GM12874 (cell line): ENCODE measurements at regions not wholly inside any gene's neighbourhood (a gene's known extent, or its start where the extent isn't known, plus 50 kb on each side); places are given as distances from the start of the nearest gene placed in this dataset.

Experiments
- CTCF ChIP-seq: IDR thresholded peaks from 2 replicates; pipeline ENCODE4 v1.5.1; 2011; ENCODE audit warnings: low read depth, mild to moderate bottlenecking, control low read depth, low read length, moderate library complexity; ENCODE audit not compliant: insufficient read depth

- TF ChIP-seq CTCF: no peak
Measured at GRCh38 chr7:12766416-12766815, 79.0 kb downstream of the ARL4A start.

GRCh38 chr7:12768948-12769347 is 81.5 kb downstream of the ARL4A start:
- no peak for TF ChIP-seq CTCF

GRCh38 chr7:12769444-12769843 is 82.0 kb downstream of the ARL4A start:
- no peak for TF ChIP-seq CTCF

- no peak for TF ChIP-seq CTCF
Measured at GRCh38 chr7:12770227-12770975, 83.0 kb downstream of the ARL4A start.

- TF ChIP-seq CTCF: no peak
Measured at GRCh38 chr7:12771378-12771877, 84.0 kb downstream of the ARL4A start.

GRCh38 chr7:12772768-12773167 is 85.3 kb downstream of the ARL4A start:
- no peak for TF ChIP-seq CTCF

GRCh38 chr7:12777257-12777656 is 89.8 kb downstream of the ARL4A start:
- no peak for TF ChIP-seq CTCF

GRCh38 chr7:12779947-12780346 is 92.5 kb downstream of the ARL4A start:
- no peak for TF ChIP-seq CTCF
